GM12878 (cell line): ENCODE measurements at regions not wholly inside any gene's neighbourhood (a gene's known extent, or its start where the extent isn't known, plus 50 kb on each side); places are given as distances from the start of the nearest gene placed in this dataset.

Experiments
- ATAC-seq: fragments of 200-7000 bp; cut with Tn5 transposase; 3 replicates; pipeline ENCODE4 v1.9.1; 2020; ENCODE audit warnings: mild to moderate bottlenecking, moderate library complexity
- BruUV-seq: library from RNA; stranded (reverse); fragments of 400-500 nt; replicated peaks from 2 replicates; lab custom pipeline; 2021; lab: Mats Ljungman, UMichigan
- CTCF ChIA-PET: fragments of 300-600 bp; sonication (Branson Sonifier 250); formaldehyde crosslinking; extraction: SDS; loops from one replicate; lab custom pipeline; 2021; ENCODE audit warnings: inconsistent platforms; lab: Yijun Ruan, JAX
- POLR2A ChIA-PET: fragments of 350-600 bp; formaldehyde crosslinking; extraction: SDS; loops from one replicate; lab custom pipeline; 2021; ENCODE audit warnings: inconsistent platforms; lab: Charles Lee
- RAD21 ChIA-PET: fragments of 300-600 bp; sonication (Branson Sonifier 250); formaldehyde crosslinking; loops from one replicate; lab custom pipeline; 2023; ENCODE audit warnings: antibody characterized with exemption; ENCODE audit not compliant: unreplicated experiment; lab: Charles Lee
- SMC1A ChIA-PET: fragments of 300-600 bp; sonication (Branson Sonifier 250); formaldehyde crosslinking; loops from one replicate; lab custom pipeline; 2023; ENCODE audit not compliant: unreplicated experiment, uncharacterized antibody; lab: Charles Lee
- DNase-seq: peaks from one replicate; pipeline ENCODE4 v3.0.0-alpha.2; 2011; ENCODE audit warnings: low read depth, low spot score
- FAIRE-seq: peaks from 3 replicates; lab custom pipeline; 2011; peaks lifted over from hg19 to GRCh38; lab: Jason Lieb, UNC
- H2AFZ ChIP-seq: 2 replicates; pipeline ENCODE4 v1.6.0; 2011; ENCODE audit warnings: low read depth, low read length, control low read depth; ENCODE audit not compliant: control insufficient read depth
- H3K27ac ChIP-seq: 2 replicates; pipeline ENCODE4 v1.5.1; 2011; ENCODE audit warnings: control low read depth; ENCODE audit not compliant: control insufficient read depth, insufficient read depth
- H3K27me3 ChIP-seq, 2 experiments: replicated peaks in 1 of 2; 2 replicates each; pipeline versions ENCODE4 v1.6.0 to v1.6.1; 2011; ENCODE audit warnings: low read length in 1 of 2; ENCODE audit not compliant: control insufficient read depth in 2 of 2, insufficient read depth in 2 of 2
- H3K36me3 ChIP-seq, 2 experiments: 2 replicates each; pipeline ENCODE4 v1.5.1; 2011; ENCODE audit warnings: low read length in 1 of 2; ENCODE audit not compliant: control insufficient read depth in 2 of 2, insufficient read depth in 2 of 2
- H3K4me1 ChIP-seq: 2 replicates; pipeline ENCODE4 v1.6.1; 2011; ENCODE audit warnings: mild to moderate bottlenecking, low read length, moderate library complexity, mixed read lengths; ENCODE audit not compliant: control insufficient read depth, insufficient read depth
- H3K4me2 ChIP-seq: 2 replicates; pipeline ENCODE4 v1.6.0; 2011; ENCODE audit warnings: control low read depth; ENCODE audit not compliant: control insufficient read depth, insufficient read depth
- H3K4me3 ChIP-seq: fragments of 200-600 bp; sonication (generic); 2 replicates; pipeline ENCODE4 v1.5.1; 2016
- H3K79me2 ChIP-seq: 2 replicates; pipeline ENCODE4 v1.6.0; 2011; ENCODE audit warnings: low read length; ENCODE audit not compliant: control insufficient read depth, insufficient read depth
- H3K9ac ChIP-seq: 2 replicates; pipeline ENCODE4 v1.8.0; 2011; ENCODE audit warnings: low read length, control low read depth, mixed read lengths; ENCODE audit not compliant: control insufficient read depth, insufficient read depth
- H3K9me3 ChIP-seq: replicated peaks from 3 replicates; pipeline ENCODE4 v1.5.1; 2011; ENCODE audit warnings: mild to moderate bottlenecking, low read length; ENCODE audit not compliant: control insufficient read depth, insufficient read depth
- H4K20me1 ChIP-seq: 2 replicates; pipeline ENCODE4 v1.6.0; 2011; ENCODE audit not compliant: control insufficient read depth, insufficient read depth
- GATAD2B ChIP-seq: fragments of 450-650 bp; conservative IDR thresholded peaks from 2 replicates; pipeline ENCODE4 v1.6.1; 2017; ENCODE audit warnings: low read depth, mild to moderate bottlenecking, moderate library complexity
- JUNB ChIP-seq: IDR thresholded peaks from 2 replicates; pipeline ENCODE4 v1.6.1; 2016; ENCODE audit warnings: antibody characterized with exemption, mild to moderate bottlenecking
- SKIL ChIP-seq: fragments of 450-650 bp; IDR thresholded peaks from 2 replicates; pipeline ENCODE4 v1.6.1; 2017; ENCODE audit warnings: mild to moderate bottlenecking, low read depth, inconsistent platforms; ENCODE audit not compliant: poor library complexity, severe bottlenecking
- SP1 ChIP-seq: IDR thresholded peaks from one replicate; pipeline ENCODE4 v1.6.1; 2011; ENCODE audit warnings: low read depth, low read length
- TCF7 ChIP-seq: IDR thresholded peaks from 2 replicates; pipeline ENCODE4 v1.6.1; 2014; ENCODE audit warnings: antibody characterized with exemption, borderline replicate concordance
- WGBS: methylation state at CpG from one replicate; pipeline ENCODE4 v1.1.6; 2016; ENCODE audit warnings: low lambda C conversion rate; ENCODE audit not compliant: insufficient replicate concordance, insufficient coverage; ENCODE audit errors: missing lambda C conversion rate; 5-methylcytosine and 5-hydroxymethylcytosine counted together
- in situ Hi-C: fragments of 300-500 bp; cut with MboI; formaldehyde crosslinking; loops from 9 replicates; pipeline ENCODE4 v1.14.3; 2018; ENCODE audit warnings: mixed read lengths
- intact Hi-C: fragments of 100-400 bp; cut with micrococcal nuclease; formaldehyde crosslinking; loops from one replicate; pipeline ENCODE4 v1.14.2; 2022; ENCODE audit not compliant: unreplicated experiment

GRCh38 chr13:73825143-73825542 lies 309.1 kb downstream of the KLF12 start:
- no peak for TF ChIP-seq JUNB
- TF ChIP-seq SKIL = no peak
- TF ChIP-seq GATAD2B = no peak
- no peak for TF ChIP-seq TCF7
- no peak for TF ChIP-seq SP1
- H3K27me3 ChIP-seq = no peaks in the 10 kb centered on the region
- ATAC-seq (no peak), DNase-seq (no peak), FAIRE-seq (no peak)
- no peak overlapping the region for H2AFZ ChIP-seq
- H3K4me3 ChIP-seq = no peak overlapping the region
- RAD21 ChIA-PET = no interaction called here
- no peak overlapping the region for H3K27ac ChIP-seq
- WGBS = 65% methylated on average over 3 of the region's 3 CpGs
- H3K36me3 ChIP-seq = no peaks in the 10 kb centered on the region
- POLR2A ChIA-PET = no interaction called here
- intact Hi-C loops (no loop called here), in situ Hi-C loops (no loop called here)
- no TSS peak for BruUV-seq
- no peaks in the 10 kb centered on the region for H3K9me3 ChIP-seq
- no peaks in the 10 kb centered on the region for H3K4me1 ChIP-seq
- H3K9ac ChIP-seq = no peak overlapping the region
- no peak overlapping the region for H3K4me2 ChIP-seq
- CTCF ChIA-PET = interaction anchor here (1.1 to 1.3 kb wide), 2 partner anchors 9 to 11 kb away, joined by 3 to 5 read pairs; no protein-coding TSS in a partner anchor
- SMC1A ChIA-PET = interaction anchor here (0.6 to 0.9 kb wide), 2 partner anchors 11 to 126 kb away, joined by 3 read pairs; no protein-coding TSS in a partner anchor
- no peaks in the 10 kb centered on the region for H4K20me1 ChIP-seq
- no peaks in the 10 kb centered on the region for H3K79me2 ChIP-seq
